HG03460 (cell line): ENCODE measurements at regions not wholly inside any gene's neighbourhood (a gene's known extent, or its start where the extent isn't known, plus 50 kb on each side); places are given as distances from the start of the nearest gene placed in this dataset.
"Not testable (repeated sequence)": the region's sequence is repeated elsewhere in the genome, so short reads cannot be mapped to it uniquely, and the experiment has no call there.

Experiments used
- ATAC-seq: cut with Tn5 transposase; IDR thresholded peaks from one replicate; pipeline ENCODE4 v1.9.1; 2021; ENCODE audit not compliant: unreplicated experiment

- ATAC-seq: not testable (repeated sequence)
Measured at GRCh38 chr15:34528055-34528754, 55.2 kb downstream of the GOLGA8B start.

DNA sequence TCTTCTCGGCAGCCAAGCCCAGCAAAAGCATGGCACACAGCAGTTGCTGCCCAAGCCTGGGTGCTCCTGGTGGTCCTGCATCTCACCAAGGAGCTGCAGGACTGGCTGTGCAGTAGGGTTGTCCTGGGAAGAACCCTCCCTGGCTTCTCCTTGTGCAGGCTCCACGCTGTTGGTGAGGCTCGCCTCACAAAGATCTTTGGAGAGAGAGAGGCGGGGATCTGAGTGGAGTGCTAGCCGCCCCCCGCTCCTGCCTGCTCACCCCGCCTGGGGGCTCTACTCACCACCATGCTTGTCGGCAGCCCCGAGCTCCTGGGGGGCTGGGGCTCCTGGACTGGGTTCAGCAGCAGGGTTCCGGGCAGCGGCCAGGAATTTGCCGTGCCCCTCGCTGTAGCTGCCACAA is 55.8 kb downstream of the GOLGA8B start:
- ATAC-seq: not testable (repeated sequence)

DNA sequence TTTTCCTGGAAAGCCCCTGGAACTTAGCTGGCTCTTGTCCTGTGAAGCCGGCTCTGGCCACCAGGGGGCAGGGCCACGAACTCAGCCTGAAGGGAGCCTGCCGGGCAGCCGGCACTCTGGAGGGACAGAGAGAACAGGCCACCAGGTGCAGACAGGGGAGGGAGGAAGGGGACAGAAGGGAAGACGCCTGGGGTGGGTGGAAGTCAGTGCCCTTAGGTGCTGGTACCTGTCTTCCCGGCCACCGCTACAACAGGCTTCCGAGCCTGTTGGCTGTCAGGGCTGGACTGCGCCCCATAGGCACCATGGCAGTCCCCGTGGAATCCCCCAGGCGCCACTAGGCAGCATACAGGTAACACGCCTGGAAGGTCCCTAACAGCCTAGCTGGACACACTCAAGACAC is 59.6 kb downstream of the GOLGA8B start:
- not testable (repeated sequence) for ATAC-seq

DNA sequence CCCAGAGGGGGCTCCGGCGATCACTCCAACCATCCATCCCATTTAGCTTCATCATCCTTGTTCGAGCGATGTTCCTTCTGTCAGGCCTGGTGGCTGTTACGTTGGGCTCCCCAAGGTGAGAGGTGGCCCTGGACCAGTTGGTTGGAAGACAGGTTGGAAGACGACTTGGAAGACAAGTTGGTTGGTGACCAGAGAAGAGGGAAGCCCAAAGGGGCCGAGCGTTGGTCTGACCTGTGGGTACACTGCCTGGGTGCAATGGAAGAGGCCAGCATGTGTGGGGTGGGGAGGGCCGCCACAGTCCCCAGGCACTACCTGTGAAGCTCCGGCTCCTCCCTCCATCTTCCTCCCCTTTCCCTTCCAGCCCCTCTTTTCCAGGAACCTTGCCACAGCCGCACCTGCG is 60.9 kb downstream of the GOLGA8B start:
- not testable (repeated sequence) for ATAC-seq

DNA sequence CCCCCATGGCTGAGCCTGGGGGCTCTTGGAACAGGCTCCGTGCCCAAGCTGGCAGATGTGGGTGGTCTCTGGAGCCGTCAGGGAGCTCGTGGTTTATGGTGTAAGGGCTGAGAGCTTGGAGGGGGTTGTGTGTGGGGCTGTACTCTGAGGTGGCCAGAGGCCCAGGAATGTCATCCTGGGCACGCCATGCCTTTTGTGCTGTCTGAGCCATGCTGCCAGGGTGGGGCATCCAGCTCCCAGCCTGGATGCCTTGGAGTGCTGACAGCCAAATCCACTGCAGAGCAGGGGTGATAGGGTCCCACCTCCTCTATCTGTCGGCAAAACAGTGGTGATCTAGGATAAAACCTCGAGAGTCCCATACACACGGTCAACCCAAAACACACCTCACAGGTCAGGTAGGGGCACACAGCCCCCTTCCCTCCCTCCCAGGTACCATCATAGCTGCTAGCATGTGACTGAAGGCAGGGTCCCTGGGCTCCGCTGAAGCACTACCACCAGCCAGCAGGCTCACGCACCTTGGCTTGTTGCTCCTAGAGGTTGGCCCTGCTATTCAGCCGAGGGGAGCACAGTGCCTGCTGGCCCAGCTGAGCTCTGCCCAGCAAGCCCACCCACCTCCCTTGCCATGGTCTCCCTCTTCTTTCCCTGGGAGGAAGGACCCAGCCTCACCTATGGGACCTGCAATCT is 61.5 kb downstream of the GOLGA8B start:
- not testable (repeated sequence) for ATAC-seq

DNA sequence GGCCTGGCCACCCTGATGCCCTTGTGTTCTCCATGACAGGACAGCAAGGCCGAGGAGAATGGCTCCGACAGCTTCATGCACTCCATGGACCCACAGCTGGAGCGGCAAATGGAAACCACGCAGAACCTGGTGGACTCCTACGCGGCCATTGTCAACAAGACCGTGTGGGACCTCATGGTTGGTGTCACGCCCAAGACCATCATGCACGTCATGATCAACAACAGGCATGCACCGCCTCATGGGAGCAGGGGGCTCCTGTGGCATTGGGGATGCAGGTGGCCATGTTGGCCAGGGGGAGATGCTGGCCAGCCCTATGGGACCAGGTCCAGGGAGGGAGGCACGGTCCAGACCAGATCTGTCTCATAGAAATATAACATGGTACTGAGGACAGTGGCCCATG is 62.9 kb downstream of the GOLGA8B start:
- no peak for ATAC-seq

GRCh38 chr15:34520010-34520409 is 63.4 kb downstream of the GOLGA8B start:
- not testable (repeated sequence) for ATAC-seq

- ATAC-seq: peak; percentile 58
Measured at GRCh38 chr15:34514251-34514670, 69.2 kb downstream of the GOLGA8B start.

DNA sequence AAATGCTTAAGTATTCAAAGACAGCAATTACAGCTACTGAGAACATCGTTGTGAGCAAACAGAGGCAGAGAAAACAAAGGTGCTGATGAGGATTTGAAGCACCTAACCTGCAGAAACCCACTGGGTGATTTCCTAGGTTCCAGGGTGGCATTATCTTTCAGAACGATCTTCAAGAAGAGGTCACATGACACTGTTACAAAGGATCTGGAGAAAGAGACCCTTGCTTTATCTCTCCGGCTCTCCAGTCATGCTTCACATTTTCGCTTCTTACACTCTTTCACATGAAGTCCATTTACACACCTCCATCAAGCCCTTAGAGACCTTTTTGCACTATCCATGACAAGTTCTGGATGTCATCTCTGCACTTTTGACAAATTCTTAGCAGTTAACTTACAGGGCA is 70.8 kb downstream of the GOLGA8B start:
- no peak for ATAC-seq

DNA sequence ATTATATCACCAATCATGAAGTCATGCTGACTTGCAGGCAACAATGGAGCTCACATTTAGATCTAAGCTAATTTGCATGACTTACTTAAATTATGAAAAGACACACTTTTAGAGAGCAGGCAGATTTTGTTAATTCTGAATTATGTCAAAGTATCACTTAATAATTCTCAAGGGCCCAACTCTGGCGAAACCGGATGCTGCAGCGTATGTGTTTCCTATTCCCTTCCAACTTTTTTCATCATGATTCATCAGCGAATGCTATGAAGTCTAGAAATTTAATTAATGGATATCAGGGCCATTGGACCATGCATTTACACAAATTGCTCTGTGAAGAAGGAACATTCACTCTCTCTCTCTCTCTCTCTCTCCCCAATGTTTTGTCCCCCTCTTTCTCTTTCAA is 63.5 kb upstream of the GOLGA8A start:
- no peak for ATAC-seq

GRCh38 chr15:34496207-34496995 is 58.8 kb upstream of the GOLGA8A start:
- ATAC-seq: no peak

- ATAC-seq: not testable (repeated sequence)
Measured at GRCh38 chr15:34495707-34496106, 58.1 kb upstream of the GOLGA8A start.

- no peak for ATAC-seq
Measured at GRCh38 chr15:34494084-34494399, 56.4 kb upstream of the GOLGA8A start.

- ATAC-seq: no peak
Measured at GRCh38 chr15:34493001-34493400, 55.4 kb upstream of the GOLGA8A start.

GRCh38 chr15:34491488-34491887 is 53.9 kb upstream of the GOLGA8A start:
- not testable (repeated sequence) for ATAC-seq

DNA sequence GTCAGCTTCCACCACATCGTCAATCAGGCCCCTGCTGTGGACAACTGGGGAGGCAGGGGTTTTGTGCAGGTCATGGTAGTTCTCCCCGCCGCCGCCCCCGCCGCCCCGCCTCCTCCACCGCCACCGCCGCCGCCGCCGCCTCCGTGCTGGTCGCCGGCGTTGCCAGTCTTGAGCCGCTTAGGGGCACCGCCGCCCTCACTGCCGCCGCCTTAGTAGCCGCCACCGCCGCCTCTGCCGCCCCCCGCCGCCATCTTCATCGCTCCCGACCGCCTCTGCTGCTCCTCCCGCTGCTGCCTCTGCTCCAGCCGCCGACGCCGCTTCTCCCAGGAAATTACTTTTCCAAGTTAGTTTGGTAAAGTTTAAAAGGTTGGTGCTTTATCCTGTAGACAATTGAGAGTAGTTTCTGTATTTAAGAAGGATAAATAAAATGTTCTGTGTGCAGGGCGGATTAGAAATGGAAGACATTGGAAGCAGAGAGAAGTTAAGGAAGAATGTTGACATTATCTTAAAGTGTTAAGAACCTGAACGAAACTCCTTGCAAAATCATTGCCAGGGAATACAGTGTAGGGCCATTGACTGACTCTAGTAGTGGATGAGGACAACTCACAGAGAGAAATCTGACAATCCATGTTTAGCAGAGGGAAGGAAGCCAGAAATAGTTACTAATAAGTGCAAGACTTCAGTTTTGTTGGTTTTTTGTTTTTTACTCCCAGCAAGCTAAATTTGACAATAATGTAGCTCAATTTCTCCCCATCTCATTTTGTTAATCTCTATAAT is 53.0 kb upstream of the GOLGA8A start:
- no peak for ATAC-seq

GRCh38 chr15:34488973-34489959 is 51.7 kb upstream of the GOLGA8A start:
- ATAC-seq: not testable (repeated sequence)
